Lung (tissue), 11 donors: ENCODE measurements at regions not wholly inside any gene's neighbourhood (a gene's known extent, or its start where the extent isn't known, plus 50 kb on each side); places are given as distances from the start of the nearest gene placed in this dataset.

ENCODE experiments used
- ATAC-seq: fragments of 200-7000 bp; cut with Tn5 transposase; one replicate; pipeline ENCODE4 v1.9.1; 2020; ENCODE audit warnings: moderate number of reproducible peaks; ENCODE audit not compliant: insufficient read depth, low FRiP score
- DNase-seq, 3 donors: peaks; one replicate each; pipeline ENCODE4 v3.0.0-alpha.2; 2013 to 2017
- H3K27ac ChIP-seq, 2 donors: one replicate each; pipeline ENCODE4 v1.5.1; 2013; ENCODE audit warnings: mild to moderate bottlenecking in 2 of 2, moderate library complexity in 2 of 2, control low read depth in 1 of 2, inconsistent platforms in 1 of 2, low read depth in 1 of 2, low read length in 1 of 2
- H3K27me3 ChIP-seq, 3 donors: one replicate each; pipeline ENCODE4 v1.5.1; 2013; ENCODE audit warnings: low read length in 2 of 3; ENCODE audit not compliant: control insufficient read depth in 3 of 3, insufficient read depth in 3 of 3
- H3K36me3 ChIP-seq, 4 donors: one replicate each; pipeline ENCODE4 v1.5.1; 2013; ENCODE audit warnings: low read length in 4 of 4, mild to moderate bottlenecking in 1 of 4, moderate library complexity in 1 of 4; ENCODE audit not compliant: control insufficient read depth in 4 of 4, insufficient read depth in 4 of 4
- H3K4me1 ChIP-seq, 5 donors: one replicate each; pipeline ENCODE4 v1.5.1; 2013; ENCODE audit warnings: low read length in 5 of 5, mild to moderate bottlenecking in 2 of 5, moderate library complexity in 1 of 5; ENCODE audit not compliant: control insufficient read depth in 5 of 5, insufficient read depth in 5 of 5
- H3K4me3 ChIP-seq: one replicate; pipeline ENCODE4 v1.5.1; 2013; ENCODE audit warnings: mild to moderate bottlenecking, control low read depth, moderate library complexity
- H3K9ac ChIP-seq, 2 donors: one replicate each; pipeline ENCODE4 v1.5.1; 2013; ENCODE audit warnings: low read length in 2 of 2, control low read depth in 1 of 2; ENCODE audit not compliant: insufficient read depth in 1 of 2
- H3K9me3 ChIP-seq, 4 donors: one replicate each; pipeline ENCODE4 v1.5.1; 2013; ENCODE audit warnings: low read length in 3 of 4, mild to moderate bottlenecking in 1 of 4, moderate library complexity in 1 of 4; ENCODE audit not compliant: control insufficient read depth in 4 of 4, insufficient read depth in 3 of 4
- CTCF ChIP-seq: IDR thresholded peaks from 2 replicates; pipeline ENCODE4 v1.5.1; 2012; ENCODE audit warnings: mild to moderate bottlenecking; ENCODE audit errors: control extremely low read depth, extremely low read depth
- WGBS, 2 donors: extraction: QIAGEN DNeasy Blood & Tissue Kit; methylation state at CpG; one replicate each; pipeline ENCODE4 v1.1.7; 2013; 5-methylcytosine and 5-hydroxymethylcytosine counted together
- donor health status: control.
- donor health status: control.
- donor health status: Bipolar disorder and iron deficiency.
- donor health status: healthy.
- donor health status: DM: yes; HTN: yes; CAD: no.

- Histone ChIP-seq H3K4me3 (no peak overlapping the region), H3K27me3 (peaks cover 0 to under 1% (median 0%) of the 10 kb centered on the region in 3 donors), H3K27ac (no peak overlapping the region), H3K9ac (no peak overlapping the region), H3K4me1 (peaks cover 0 to 8% (median 0%) of the 10 kb centered on the region in 5 donors), H3K9me3 (no peaks in the 10 kb centered on the region), H3K36me3 (no peaks in the 10 kb centered on the region)
- 84 to 90% methylated on average over 15 of the region's 15 CpGs for WGBS, 2 donors
- no peak for ATAC-seq
- no peak for DNase-seq
- no peak for TF ChIP-seq CTCF
Measured at GRCh38 chr17:37848690-37849616, 75.3 kb upstream of the TBC1D3K start.

GRCh38 chr17:37847811-37848331 is 76.3 kb upstream of the TBC1D3K start:
- Histone ChIP-seq H3K4me3 (no peak overlapping the region), H3K9ac (no peak overlapping the region), H3K27ac (no peak overlapping the region), H3K36me3 (no peaks in the 10 kb centered on the region), H3K27me3 (no peaks in the 10 kb centered on the region), H3K9me3 (no peaks in the 10 kb centered on the region), H3K4me1 (peaks cover 0 to 8% (median 0%) of the 10 kb centered on the region in 5 donors)
- ATAC-seq (no peak), DNase-seq (no peak)
- TF ChIP-seq CTCF = no peak
- WGBS, 2 donors = 88 to 92% methylated on average over 12 of the region's 12 CpGs

- no peak for DNase-seq
- Histone ChIP-seq H3K27me3 (no peaks in the 10 kb centered on the region), H3K4me3 (no peak overlapping the region), H3K36me3 (no peaks in the 10 kb centered on the region), H3K9ac (no peak overlapping the region), H3K9me3 (no peaks in the 10 kb centered on the region), H3K4me1 (peaks cover 0 to 8% (median 0%) of the 10 kb centered on the region in 5 donors), H3K27ac (no peak overlapping the region)
- no peak for TF ChIP-seq CTCF
- no peak for ATAC-seq
- 85 to 93% methylated on average over 7 of the region's 7 CpGs for WGBS, 2 donors
Measured at GRCh38 chr17:37847102-37847501, 77.1 kb upstream of the TBC1D3K start.
